ENCODE measurements at regions not wholly inside any gene's neighbourhood (a gene's known extent, or its start where the extent isn't known, plus 50 kb on each side); places are given as distances from the start of the nearest gene placed in this dataset.
A peak's percentile ranks its signal among the peaks of the same experiment; 100 is the strongest.

DNA sequence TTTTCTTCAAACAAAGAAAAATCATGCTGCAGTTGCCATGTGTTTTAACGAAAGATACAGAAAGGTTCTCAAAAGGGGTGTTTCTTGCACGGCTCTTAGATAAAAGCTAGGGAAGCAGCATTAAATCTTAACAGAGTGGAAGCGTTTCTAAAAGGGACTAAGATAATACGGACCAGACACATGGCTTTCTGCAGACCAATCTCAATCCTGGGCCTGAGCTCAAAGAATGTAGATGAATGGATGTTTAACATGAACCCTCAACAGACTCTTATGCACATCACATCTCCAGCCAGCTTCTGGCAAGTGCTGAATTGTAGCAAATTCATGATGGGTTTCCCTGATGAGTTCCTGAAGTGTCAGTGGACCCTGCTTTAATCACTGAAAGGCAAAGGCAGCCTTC, 80.2 kb upstream of the COX10 start:
- no peak for DNase-seq (ENCODE audit: low read depth)

DNA sequence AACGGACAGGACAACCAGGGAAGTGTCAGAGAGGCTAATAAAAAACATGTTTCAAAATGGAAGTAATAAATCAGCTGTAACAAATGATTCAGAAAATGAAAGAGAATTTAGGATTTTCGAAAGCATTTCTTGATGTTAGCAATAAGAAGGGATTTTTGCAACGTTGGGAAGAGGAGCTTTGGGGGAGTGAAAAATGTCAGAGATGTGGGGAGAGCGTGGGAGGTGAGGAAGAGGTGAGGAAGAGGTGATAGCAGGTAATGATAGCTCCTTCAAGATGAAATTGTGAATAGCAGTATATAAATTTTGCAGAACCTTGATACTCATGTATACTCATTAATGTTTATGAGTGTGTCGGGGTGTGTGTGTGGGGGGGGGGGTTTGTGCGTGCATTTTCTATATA, 76.2 kb upstream of the COX10 start:
- DNase-seq (ENCODE audit: low read depth), result no peak

DNA sequence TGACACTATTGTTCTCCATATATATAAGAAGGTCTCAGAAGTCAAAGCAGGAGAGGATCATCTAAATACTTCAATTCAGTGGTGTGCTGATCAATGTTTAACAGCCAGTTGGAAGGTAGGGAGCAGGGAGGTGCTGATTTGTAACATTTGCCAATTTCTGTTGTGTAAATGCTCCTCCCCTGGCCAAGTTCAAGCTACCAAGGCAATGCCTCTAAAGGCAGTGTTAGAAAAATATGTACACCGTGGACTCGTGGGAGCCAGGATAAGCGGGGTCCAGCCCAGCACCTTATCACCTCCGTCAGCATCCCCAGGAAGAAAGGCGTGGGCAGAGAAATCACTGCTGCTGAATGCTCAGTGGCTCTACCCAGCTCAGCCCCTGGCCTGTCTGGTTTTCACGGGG, 75.3 kb upstream of the COX10 start:
- no peak for DNase-seq (ENCODE audit: low read depth)

DNA sequence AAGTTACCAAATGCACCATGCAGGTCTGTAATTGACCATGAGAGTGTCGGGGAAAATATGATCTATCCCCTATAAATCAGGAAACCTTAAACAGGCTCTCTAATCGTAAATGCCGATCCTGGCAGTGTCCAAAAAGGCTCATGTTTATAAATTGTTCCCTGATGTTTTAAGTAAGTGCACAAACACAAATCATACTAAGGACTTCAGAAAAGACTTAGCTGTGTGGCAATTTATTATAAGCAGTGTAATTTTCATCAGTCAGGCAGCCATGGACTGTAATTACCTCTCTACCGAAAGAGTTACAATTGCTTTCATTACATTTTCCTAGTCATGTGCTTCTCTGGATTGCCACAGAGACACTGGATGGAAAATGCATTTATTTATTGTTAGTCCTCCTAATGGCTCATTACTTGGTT, 73.4 kb upstream of the COX10 start:
- DNase-seq (ENCODE audit: low read depth), result no peak

DNA sequence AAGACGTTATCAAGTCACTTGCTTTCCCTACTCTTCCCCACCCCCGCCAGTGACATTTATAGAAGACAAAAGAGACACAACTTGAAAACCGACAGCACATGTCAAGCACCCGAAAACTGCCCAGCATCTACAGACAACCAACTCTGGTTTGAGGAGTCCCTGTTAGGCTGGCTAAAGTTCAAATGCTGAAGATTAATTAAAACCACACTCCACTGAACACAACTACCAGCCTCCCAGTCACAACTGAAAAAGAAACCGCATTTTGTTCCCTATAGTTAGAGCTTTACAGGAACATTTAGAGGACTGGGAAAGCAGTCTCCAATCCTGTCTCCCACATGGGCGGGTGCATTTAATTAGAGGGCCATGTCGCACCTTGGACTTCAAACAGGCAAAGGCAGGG, 73.0 kb upstream of the COX10 start:
- DNase-seq (ENCODE audit: low read depth), result no peak

DNA sequence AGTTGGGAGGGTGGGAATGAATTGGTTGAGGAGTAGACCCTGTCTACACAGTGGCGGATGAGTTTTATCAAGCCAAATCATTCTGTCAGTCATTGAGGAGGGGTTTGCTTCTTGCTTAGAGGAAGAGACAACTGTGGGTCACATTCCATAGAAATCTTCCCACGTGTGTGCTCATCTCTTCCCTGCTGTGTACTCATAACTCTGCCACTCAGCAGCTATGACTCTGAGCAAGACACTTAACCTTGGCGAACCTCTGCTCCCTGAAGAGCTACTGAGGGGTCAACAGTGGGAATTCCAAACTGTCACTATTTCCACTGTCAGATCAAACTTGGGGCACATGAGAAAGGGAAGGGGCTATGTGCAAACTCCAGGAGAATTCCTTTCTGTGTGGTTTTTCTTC, 72.6 kb upstream of the COX10 start:
- DNase-seq (ENCODE audit: low read depth), result no peak

DNA sequence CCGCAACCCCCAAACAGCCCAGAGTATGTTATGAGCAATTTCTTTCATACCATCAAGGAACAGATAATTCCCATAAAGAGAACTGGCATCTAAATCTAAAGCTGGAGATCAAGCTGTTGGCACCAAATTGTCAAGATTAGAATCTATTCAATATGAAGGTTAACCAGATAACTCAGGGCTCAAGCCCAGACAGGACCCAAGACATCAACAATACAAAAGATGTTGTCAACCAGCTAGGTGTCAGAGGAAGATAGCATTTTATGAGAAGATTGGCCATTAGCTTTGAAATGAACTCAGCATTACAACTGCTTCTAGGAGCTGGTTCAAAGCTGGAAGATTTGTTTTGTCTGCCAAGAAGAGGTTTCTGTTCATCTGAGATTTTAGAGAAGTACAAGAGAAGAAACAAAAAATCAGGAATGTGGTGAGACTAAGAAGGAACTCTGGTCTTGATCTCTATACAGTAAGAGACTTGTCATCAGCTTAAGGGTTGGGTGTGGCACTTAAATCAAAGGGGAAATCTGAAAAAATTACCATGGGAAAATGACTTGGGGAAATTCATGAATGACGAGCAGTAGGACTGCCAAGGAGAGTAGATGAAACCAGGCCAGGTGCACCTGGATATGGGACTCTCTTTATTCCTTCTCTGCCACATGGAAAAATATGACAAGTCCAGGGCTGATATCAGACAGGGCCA, 64.2 kb upstream of the COX10 start:
- no peak for DNase-seq (ENCODE audit: low read depth)

DNA sequence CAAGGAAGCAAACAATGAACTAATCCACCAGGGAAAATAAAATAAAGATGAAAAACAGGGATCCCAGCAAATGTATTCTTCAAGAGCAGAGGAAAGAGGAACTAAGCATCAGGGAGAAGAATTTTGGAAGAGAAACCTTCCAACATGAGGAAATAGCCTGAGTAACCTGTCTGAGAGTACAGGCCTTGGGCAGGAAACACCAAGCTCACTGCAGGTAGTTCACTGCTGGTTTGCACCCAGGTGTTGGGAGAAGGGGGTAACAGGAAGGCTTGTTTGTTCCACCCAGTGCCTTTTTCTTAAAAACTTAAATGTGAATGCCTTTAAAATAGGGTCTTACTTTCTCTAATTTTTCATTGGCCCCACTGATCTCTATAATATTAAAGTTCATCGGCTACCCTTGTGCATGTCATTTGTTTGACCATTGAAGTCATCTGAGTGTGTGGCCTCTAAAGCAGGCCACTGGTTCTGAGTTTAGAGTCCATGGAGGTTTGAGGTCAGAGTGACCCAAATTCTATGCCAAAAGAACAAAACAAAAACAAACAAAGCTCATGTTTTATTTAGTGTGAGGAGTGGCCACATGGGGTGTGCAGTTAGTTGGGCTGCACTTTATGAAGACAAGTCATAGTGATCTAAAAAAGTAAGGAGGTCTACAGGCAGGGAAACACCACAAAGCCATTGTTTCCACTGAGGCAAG, 62.9 kb upstream of the COX10 start:
- DNase-seq (ENCODE audit: low read depth), result no peak

DNA sequence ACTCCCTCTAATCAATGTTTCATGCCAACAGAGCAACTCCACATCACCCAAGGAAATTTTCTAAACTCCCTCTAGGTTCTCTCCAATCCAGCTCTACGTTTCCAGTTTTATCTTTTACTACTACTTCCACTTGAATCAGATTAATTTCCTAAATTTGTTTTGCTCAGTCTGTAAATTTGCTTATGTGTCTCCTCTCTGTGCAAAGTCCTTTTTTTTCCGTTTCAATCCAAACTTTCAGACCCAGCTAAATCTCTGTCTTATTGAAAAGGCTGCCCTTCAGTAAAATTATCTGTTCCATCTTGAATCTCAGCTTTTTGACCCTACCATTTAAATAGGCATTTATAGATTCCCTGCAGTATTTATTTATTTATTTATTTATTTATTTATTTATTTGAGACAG, 61.4 kb upstream of the COX10 start:
- DNase-seq (ENCODE audit: low read depth), result no peak

DNA sequence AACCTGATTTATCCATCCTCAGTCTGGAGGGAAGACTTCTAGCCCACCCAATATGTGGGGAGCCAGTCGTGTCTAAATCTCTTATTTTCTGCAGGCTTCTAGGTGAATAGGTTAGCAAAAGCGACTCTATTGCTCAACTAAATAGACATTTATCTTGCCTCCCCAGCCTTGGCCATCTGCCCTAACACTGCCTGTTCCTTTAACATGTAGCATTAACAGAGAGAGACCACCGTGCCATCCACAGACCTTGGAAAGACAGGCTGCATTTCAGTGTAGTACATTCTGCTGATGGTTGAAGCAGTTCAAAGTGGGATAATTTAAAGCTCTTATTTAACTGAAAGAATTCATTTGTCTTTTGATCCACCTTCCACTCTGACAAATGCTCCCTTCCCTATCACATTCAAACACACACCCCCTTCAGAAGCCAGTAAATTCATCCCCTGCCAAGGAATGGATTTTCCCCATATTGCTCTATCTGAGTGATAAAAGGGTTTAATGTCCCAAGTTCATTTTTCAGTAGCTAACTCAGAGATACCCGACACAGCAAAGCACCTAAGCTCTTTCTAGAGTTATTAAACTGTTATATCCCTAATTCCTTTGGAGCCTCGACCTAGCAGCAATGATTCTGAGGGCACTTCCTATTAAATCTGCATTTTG, 58.1 kb upstream of the COX10 start:
- DNase-seq (ENCODE audit: low read depth), result no peak

DNA sequence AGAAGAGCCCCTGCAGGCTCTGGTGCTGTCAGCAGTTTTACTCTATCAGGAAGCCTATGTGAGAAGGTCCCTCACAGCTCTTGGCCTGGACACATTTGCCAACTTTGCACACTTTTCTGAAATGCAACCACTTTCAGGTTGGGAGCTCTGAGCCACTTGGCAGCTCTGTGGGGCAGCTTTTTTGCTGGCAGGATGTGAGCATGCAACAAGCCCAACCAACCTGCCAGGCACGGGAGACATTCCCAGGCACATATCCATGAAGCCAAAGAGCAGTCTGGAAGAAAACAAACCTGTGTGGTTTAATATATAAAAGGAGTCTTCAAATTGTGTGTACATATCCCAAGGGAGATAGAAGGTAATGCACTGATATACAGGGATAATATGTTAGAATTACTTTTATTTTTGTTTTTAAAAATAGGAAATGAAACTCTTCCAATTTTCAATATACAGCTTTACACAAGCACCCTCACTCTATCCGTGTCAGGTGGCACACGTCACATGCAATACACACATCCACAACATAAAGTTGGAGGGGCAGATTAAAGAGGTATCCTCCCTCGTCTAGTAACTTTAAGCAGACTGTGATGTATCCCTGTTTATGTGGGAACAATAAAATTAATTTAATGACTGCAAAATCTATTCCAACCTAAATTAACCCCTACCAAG, 57.4 kb upstream of the COX10 start:
- DNase-seq (ENCODE audit: low read depth), result no peak

DNA sequence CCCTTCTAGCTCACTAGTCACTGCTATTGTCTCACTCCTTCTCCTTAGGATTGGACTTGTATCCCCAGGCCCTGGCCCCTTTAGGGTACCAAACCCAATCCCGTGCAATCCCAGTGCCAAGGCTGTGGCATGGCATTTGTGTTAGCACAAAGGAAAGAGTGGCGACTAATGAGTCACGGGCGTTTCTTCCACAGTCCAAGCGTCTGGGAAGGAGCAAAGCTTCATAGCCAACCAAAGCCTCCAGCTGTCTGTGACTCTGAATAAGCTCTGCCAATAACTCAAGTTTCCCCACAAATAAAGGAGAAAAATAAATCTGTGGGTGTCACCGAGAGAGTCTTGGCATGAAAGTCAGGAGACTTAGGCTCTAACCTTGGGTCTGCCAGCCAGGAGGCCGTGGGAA, 54.6 kb upstream of the COX10 start:
- peak; percentile 24 for DNase-seq (ENCODE audit: low read depth)

DNA sequence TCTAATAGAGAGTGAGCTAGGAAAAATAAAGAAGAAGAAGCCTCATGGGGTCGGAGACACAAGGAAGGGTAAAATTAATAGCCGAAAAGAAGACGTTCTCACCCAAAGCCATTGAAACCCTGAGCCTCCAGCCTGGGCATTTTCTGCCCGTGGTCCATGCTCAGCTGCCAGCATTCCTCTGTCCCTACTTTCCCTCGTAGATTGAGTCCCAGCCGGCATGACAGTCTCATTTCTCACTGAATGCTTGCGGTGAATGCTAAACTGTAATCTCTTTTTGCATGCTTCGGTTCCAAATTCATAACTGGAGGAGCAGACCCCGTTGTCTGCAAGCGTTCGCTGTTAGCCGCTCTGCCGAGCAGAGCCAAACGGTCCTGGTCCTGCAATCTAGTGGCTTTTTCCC, 54.0 kb upstream of the COX10 start:
- no peak for DNase-seq (ENCODE audit: low read depth)

DNA sequence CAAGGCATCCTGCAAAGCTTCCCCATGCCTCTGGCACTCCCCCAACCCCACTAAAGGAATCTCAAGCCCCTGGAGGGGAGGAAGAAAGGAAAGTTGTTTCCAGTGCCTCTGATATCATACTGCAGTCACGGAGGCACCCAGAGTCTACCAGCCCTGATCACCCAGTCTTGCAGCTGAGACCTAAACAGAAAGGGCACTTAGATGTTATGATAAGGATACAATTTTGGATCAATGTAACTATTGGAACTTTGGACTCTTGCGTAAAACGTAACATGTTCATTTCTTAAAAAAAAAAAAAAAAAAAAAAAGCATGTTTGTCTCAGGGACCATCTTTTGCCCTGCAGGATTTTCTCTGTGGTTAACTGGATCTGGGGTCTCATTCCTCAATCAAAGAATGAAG, 52.4 kb upstream of the COX10 start:
- no peak for DNase-seq (ENCODE audit: low read depth)

DNA sequence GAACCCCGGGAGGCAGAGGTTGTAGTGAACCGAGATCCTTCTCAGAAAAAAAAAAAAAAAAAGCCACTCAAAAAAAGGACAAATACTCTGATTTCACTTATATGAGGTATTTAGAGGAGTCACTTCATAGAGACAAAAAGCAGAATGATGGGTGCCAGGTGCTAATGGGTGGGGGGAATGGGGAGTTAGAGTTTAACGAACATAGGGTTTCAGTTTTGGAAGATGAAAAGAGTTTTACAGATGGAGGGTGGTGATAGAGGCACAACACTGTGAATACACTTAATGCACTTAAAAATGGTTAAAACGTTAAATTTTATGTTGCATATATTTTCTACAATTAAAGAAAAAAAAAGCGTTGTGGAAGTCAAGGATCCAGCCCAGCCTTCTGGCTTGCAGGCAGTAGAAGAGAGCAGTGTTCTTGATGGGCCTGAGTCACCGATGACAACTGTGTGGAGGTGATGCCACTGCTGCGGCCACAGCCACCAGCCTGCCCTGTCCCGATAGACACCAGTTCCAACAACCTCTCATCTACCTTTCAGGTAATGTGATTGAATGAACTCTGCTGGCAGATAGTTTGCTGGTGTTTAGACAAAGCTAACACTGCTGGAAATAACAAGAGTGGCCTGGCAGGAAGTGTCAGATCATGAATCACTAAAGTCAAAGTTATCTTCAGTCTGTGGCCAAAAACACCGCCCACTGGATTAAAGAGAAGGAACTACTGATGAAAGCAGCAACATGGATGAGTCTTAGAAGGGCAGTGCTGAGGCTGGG, 49.9 kb upstream of the COX10 start:
- DNase-seq (ENCODE audit: low read depth), result peak; percentile 64
